Dendritic cell treated with granulocyte-macrophage colony-stimulating factor and Interleukin-4, amounts not matched to agents 40 ng/mL and 50 ng/mL, for 4 days (primary cell): ENCODE measurements at regions not wholly inside any gene's neighbourhood (a gene's known extent, or its start where the extent isn't known, plus 50 kb on each side); places are given as distances from the start of the nearest gene placed in this dataset.

Source experiments
- H3K27ac Mint-ChIP-seq: one replicate; pipeline ENCODE4 v1.8.0; 2022; ENCODE audit warnings: mild to moderate bottlenecking, mixed read lengths
- H3K27me3 Mint-ChIP-seq: one replicate; pipeline ENCODE4 v1.8.0; 2022; ENCODE audit warnings: mild to moderate bottlenecking, mixed read lengths
- H3K36me3 Mint-ChIP-seq: one replicate; pipeline ENCODE4 v1.8.0; 2022; ENCODE audit warnings: low read depth, mixed read lengths
- H3K4me1 Mint-ChIP-seq: one replicate; pipeline ENCODE4 v1.8.0; 2022; ENCODE audit warnings: low read depth, mixed read lengths
- H3K4me3 Mint-ChIP-seq: one replicate; pipeline ENCODE4 v1.8.0; 2022; ENCODE audit warnings: mild to moderate bottlenecking, moderate library complexity, mixed read lengths
- H3K9me3 Mint-ChIP-seq: one replicate; pipeline ENCODE4 v1.8.0; 2022; ENCODE audit warnings: mixed read lengths
- intact Hi-C: fragments of 100-400 bp; cut with micrococcal nuclease; formaldehyde crosslinking; loops from one replicate; pipeline ENCODE4 v1.15.0; 2022

DNA sequence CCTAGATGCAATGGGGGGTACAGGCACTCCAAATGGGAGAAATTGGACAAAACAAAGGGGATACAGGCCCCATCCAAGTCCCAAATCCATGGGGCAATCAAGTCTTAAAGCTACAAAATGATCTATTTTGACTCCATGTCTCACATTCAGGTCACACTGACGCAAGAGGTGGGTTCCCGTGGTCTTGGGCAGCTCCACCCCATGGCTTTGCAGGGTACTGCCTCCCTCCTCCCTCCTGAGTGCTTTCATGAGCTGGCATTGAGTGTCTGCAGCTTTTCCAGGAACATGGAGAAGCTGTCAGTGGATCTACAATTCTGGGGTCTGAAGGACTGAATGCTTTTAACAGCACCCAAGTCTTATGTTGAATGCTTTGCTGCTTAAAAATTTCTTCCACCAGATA lies 274.5 kb upstream of the LRIG3 start:
- no peaks in the 10 kb centered on the region for H3K4me1 Mint-ChIP-seq
- peaks cover 23% of the 10 kb centered on the region for H3K9me3 Mint-ChIP-seq
- no peak overlapping the region for H3K27ac Mint-ChIP-seq
- no peak overlapping the region for H3K4me3 Mint-ChIP-seq
- H3K27me3 Mint-ChIP-seq, result no peaks in the 10 kb centered on the region
- intact Hi-C loops, result no loop called here
- H3K36me3 Mint-ChIP-seq, result no peaks in the 10 kb centered on the region

GRCh38 chr12:59193476-59194050 lies 273.3 kb upstream of the LRIG3 start:
- Mint-ChIP-seq H3K27me3 (no peaks in the 10 kb centered on the region), H3K4me3 (no peak overlapping the region), H3K9me3 (peaks cover 23% of the 10 kb centered on the region), H3K36me3 (no peaks in the 10 kb centered on the region), H3K27ac (no peak overlapping the region), H3K4me1 (no peaks in the 10 kb centered on the region)
- intact Hi-C loops, result no loop called here

DNA sequence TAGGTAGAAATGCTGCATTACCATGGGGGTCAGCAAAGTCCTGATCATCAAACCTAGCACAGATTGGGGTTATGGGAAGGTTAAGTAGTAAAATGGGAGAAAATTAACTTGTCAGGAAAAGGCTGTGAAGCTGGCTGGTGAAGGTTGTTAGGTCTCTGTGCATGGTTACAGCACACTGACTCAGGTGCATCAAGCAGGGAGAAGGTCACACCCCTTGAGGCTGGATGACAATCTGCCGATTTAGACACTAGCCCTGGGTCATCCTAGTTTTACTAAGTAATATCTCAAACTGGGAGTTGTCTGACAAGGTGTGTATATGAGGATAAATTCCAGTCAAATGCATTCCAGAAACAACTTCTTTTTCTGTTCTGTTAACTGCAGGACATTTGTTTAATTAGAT lies 271.1 kb upstream of the LRIG3 start:
- H3K9me3 Mint-ChIP-seq, result peaks cover 17% of the 10 kb centered on the region
- no peak overlapping the region for H3K4me3 Mint-ChIP-seq
- intact Hi-C loops, result no loop called here
- H3K36me3 Mint-ChIP-seq, result no peaks in the 10 kb centered on the region
- H3K4me1 Mint-ChIP-seq, result no peaks in the 10 kb centered on the region
- H3K27me3 Mint-ChIP-seq, result no peaks in the 10 kb centered on the region
- H3K27ac Mint-ChIP-seq, result no peak overlapping the region

- H3K9me3 Mint-ChIP-seq, result no peaks in the 10 kb centered on the region
- H3K4me3 Mint-ChIP-seq, result no peak overlapping the region
- no peak overlapping the region for H3K27ac Mint-ChIP-seq
- H3K36me3 Mint-ChIP-seq, result no peaks in the 10 kb centered on the region
- no peaks in the 10 kb centered on the region for H3K27me3 Mint-ChIP-seq
- peaks cover 10% of the 10 kb centered on the region for H3K4me1 Mint-ChIP-seq
- intact Hi-C loops, result no loop called here
Measured at GRCh38 chr12:59186451-59186850, 266.1 kb upstream of the LRIG3 start.

GRCh38 chr12:59185295-59185694 lies 265.0 kb upstream of the LRIG3 start:
- Mint-ChIP-seq H3K9me3 (no peaks in the 10 kb centered on the region), H3K4me3 (no peak overlapping the region), H3K27me3 (no peaks in the 10 kb centered on the region), H3K27ac (no peak overlapping the region), H3K4me1 (peaks cover 10% of the 10 kb centered on the region), H3K36me3 (no peaks in the 10 kb centered on the region)
- intact Hi-C loops, result no loop called here

DNA sequence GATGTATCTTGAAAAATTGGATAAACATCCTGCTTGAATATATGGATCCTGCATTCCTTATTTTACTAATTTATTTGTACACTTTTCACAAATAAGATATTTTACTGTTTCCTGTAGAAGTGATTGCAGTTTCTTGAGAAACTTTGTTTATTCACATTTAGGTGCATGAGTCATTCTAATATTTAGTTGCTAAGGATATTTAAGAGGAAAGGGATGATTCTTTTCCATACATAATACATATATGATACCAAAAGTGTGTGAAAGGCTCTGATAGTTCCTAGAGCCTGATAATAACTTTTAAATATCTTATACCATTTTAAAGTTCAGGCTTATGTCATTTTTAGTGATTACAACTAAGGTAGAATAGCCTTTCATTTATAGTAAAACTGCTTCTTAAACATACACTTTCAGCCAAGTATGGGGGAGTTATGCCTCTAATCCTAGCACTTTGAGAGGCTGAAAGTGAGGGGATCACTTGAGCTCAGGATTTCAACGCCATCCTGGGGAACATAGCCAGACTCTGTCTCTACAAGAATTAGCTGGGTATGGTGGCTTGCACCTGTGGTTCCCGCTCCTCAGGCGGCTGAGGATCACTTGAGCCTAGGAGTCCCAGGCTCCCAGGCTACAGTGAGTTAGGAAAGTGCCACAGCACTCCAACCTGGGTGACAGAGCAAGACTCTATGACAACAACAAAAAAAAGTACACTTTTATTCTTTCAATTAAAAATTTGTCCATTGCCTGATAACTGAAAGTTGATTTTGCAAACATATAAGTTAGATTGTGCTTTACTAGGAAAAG lies 262.6 kb upstream of the LRIG3 start:
- Mint-ChIP-seq H3K36me3 (no peaks in the 10 kb centered on the region), H3K4me3 (no peak overlapping the region), H3K9me3 (no peaks in the 10 kb centered on the region), H3K4me1 (peaks cover 10% of the 10 kb centered on the region), H3K27ac (no peak overlapping the region), H3K27me3 (no peaks in the 10 kb centered on the region)
- intact Hi-C loops, result no loop called here

DNA sequence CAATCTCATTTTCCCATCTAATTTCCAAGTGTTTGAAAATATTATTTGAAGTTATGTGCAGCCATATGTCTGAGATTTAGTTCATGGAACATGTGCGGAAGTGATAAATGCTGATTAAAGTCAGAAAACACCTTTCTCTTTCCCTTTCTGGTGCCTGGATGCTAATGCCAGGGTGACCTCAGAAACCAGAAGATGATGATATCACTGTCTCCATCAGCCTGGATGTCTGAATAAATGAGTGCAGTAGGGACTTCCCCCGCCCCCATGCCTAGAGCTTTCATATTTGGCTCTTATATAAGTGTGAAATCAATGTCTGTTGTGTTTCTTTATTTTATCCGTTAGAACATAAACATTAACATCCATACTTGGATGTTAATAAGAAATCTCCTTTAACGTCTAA lies 261.9 kb upstream of the LRIG3 start:
- Mint-ChIP-seq H3K4me1 (peaks cover 10% of the 10 kb centered on the region), H3K27ac (no peak overlapping the region), H3K36me3 (no peaks in the 10 kb centered on the region), H3K9me3 (peaks cover 5% of the 10 kb centered on the region), H3K4me3 (no peak overlapping the region), H3K27me3 (no peaks in the 10 kb centered on the region)
- intact Hi-C loops, result no loop called here

GRCh38 chr12:59181196-59181777 lies 261.0 kb upstream of the LRIG3 start:
- H3K4me1 Mint-ChIP-seq, result peaks cover 10% of the 10 kb centered on the region
- intact Hi-C loops, result no loop called here
- peaks cover 13% of the 10 kb centered on the region for H3K9me3 Mint-ChIP-seq
- no peaks in the 10 kb centered on the region for H3K36me3 Mint-ChIP-seq
- H3K4me3 Mint-ChIP-seq, result no peak overlapping the region
- H3K27me3 Mint-ChIP-seq, result no peaks in the 10 kb centered on the region
- H3K27ac Mint-ChIP-seq, result no peak overlapping the region

DNA sequence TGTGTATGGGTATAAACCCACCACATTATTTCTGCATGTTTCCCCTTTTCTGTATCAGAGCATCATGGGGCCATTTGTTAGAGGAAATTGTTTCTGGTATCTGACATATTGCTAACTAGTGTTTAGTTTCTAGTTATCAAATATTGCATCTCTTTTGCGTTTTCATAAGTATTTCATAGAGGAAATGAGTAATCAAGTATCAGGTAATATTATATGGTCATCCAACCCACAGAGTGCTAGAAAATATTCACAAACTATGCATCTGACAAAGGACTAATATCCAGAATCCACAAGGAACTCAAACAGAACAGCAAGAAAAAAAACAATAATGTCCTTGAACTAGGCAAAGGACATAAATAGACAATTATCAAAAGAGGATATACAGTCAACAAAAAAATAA lies 258.9 kb upstream of the LRIG3 start:
- Mint-ChIP-seq H3K27me3 (no peaks in the 10 kb centered on the region), H3K27ac (no peak overlapping the region), H3K4me3 (no peak overlapping the region), H3K4me1 (no peaks in the 10 kb centered on the region), H3K9me3 (peaks cover 13% of the 10 kb centered on the region), H3K36me3 (no peaks in the 10 kb centered on the region)
- intact Hi-C loops, result no loop called here

DNA sequence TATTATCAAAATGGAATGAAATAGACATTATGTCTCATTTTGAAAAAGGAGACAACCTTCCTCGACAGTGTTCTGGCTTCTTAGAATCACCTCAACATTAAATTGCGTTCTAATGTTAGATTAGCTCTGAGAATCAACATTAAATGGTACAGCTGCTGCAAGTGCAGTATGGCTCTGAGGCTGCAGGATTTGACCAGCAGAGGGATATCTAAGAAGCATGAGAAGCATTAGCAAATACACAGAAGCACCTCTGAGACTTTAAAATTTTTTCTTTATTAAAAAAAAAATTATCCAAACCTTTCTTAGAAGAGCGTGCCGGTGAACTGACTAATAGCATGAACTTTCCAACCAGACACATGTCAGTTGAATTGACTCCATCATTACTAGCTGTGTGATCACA lies 253.4 kb upstream of the LRIG3 start:
- H3K36me3 Mint-ChIP-seq, result no peaks in the 10 kb centered on the region
- H3K27me3 Mint-ChIP-seq, result no peaks in the 10 kb centered on the region
- peaks cover 13% of the 10 kb centered on the region for H3K9me3 Mint-ChIP-seq
- no peak overlapping the region for H3K4me3 Mint-ChIP-seq
- intact Hi-C loops, result no loop called here
- no peak overlapping the region for H3K27ac Mint-ChIP-seq
- H3K4me1 Mint-ChIP-seq, result no peaks in the 10 kb centered on the region

- intact Hi-C loops, result no loop called here
- Mint-ChIP-seq H3K27me3 (no peaks in the 10 kb centered on the region), H3K36me3 (no peaks in the 10 kb centered on the region)
Measured at GRCh38 chr12:59168647-59169046, 248.3 kb upstream of the LRIG3 start.

DNA sequence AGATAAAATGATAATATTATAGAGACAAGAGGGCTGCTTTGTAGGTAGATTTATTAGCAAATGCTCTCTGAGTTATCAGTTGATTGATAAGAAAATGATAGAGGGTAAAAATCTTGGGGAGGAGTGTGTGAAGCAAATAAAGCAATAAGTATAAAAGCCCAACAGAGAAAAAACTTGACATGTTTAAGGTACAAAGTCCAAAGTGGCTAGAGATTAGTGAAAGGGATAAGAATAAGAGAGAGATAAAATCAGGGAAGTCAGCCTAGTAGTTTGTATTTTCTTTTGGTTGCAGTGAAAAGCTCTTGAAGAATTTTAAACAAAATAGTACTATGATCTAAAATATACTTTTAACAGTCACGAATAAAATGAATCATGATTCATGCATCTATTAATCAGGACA lies 246.2 kb upstream of the LRIG3 start:
- no peaks in the 10 kb centered on the region for H3K9me3 Mint-ChIP-seq
- H3K27me3 Mint-ChIP-seq, result no peaks in the 10 kb centered on the region
- H3K27ac Mint-ChIP-seq, result no peak overlapping the region
- no peak overlapping the region for H3K4me3 Mint-ChIP-seq
- intact Hi-C loops, result no loop called here
- no peaks in the 10 kb centered on the region for H3K4me1 Mint-ChIP-seq
- H3K36me3 Mint-ChIP-seq, result no peaks in the 10 kb centered on the region

More at GRCh38 chr12:59168647-59169046, 248.3 kb upstream of the LRIG3 start:
- Mint-ChIP-seq H3K4me3 (no peak overlapping the region), H3K4me1 (no peaks in the 10 kb centered on the region), H3K9me3 (no peaks in the 10 kb centered on the region), H3K27ac (no peak overlapping the region)

DNA sequence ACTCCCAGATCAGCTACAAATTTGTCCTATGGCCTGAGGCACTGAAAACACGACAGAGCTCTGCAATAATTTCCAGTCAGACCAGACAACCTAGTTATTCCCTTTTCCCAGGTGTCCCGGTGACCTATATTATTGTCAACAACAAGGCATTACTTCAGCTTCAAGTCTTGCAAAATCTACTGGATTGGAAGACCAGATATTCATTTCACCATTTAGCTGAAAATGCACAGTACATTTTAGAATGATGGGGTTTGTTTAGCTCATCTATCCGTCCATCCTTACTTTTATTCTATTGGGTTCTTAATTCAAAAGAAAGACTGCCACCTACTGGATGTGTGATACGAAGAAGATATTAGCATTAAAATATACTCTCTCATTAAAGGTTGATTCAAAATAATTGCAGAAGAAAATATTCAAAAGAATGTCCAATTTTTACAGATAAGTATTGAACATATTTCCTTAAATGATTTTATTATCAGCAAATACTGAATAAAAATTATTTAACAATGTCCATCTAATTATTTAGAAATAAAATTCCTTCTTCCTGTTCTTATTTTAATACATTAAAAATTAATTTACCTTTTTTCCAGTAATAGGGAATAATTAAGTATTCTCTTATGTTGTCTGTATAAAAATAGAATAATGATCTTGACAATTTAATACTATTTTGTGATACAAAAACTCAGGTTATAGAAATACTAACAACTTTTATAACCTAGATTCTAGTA lies 244.9 kb upstream of the LRIG3 start:
- H3K27me3 Mint-ChIP-seq, result no peaks in the 10 kb centered on the region
- no peaks in the 10 kb centered on the region for H3K36me3 Mint-ChIP-seq
- no peaks in the 10 kb centered on the region for H3K9me3 Mint-ChIP-seq
- intact Hi-C loops, result no loop called here
- no peak overlapping the region for H3K4me3 Mint-ChIP-seq
- no peak overlapping the region for H3K27ac Mint-ChIP-seq
- no peaks in the 10 kb centered on the region for H3K4me1 Mint-ChIP-seq

DNA sequence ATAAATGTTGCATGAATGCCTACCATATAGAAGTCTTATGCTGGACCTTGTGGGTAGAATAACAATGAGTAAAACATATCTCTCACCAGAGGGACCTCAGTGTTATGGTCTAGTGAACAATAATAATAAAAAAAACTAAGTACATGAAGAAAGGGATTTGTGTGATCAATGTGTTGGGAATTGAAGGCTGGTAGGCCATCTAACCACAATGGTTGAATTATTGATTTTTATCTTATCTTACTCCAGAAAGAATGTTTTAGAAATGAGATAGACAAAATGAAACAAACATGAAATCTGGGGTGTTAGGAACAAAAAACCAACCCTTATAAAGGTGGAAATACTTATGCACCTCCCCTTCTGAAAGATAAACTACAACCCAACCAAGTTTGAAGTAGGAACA lies 243.9 kb upstream of the LRIG3 start:
- Mint-ChIP-seq H3K9me3 (no peaks in the 10 kb centered on the region), H3K4me3 (no peak overlapping the region), H3K4me1 (no peaks in the 10 kb centered on the region), H3K36me3 (no peaks in the 10 kb centered on the region), H3K27me3 (no peaks in the 10 kb centered on the region), H3K27ac (no peak overlapping the region)
- intact Hi-C loops, result no loop called here
